ENCODE measurements at regions not wholly inside any gene's neighbourhood (a gene's known extent, or its start where the extent isn't known, plus 50 kb on each side); places are given as distances from the start of the nearest gene placed in this dataset.
"Not testable (repeated sequence)": the region's sequence is repeated elsewhere in the genome, so short reads cannot be mapped to it uniquely, and the experiment has no call there.

- no peak for DNase-seq (ENCODE audit: missing footprints)
- ATAC-seq, result no peak
- intact Hi-C loops (cut with DNase I), result no loop called here
Observed at GRCh38 chrX:16312761-16313623, 145.7 kb downstream of the MAGEB17 start.

- DNase-seq (ENCODE audit: missing footprints) (no peak), ATAC-seq (no peak)
- intact Hi-C loops (cut with DNase I), result no loop called here
Observed at GRCh38 chrX:16316331-16316730, 149.1 kb downstream of the MAGEB17 start.

GRCh38 chrX:16319929-16320328 is 152.6 kb downstream of the MAGEB17 start:
- DNase-seq (ENCODE audit: missing footprints), result no peak
- intact Hi-C loops (cut with DNase I), result no loop called here
- ATAC-seq, result no peak

- DNase-seq (ENCODE audit: missing footprints), result no peak
- ATAC-seq, result no peak
- intact Hi-C loops (cut with DNase I), result no loop called here
Observed at GRCh38 chrX:16320765-16321355, 153.6 kb downstream of the MAGEB17 start.

GRCh38 chrX:16333453-16333852 is 166.2 kb downstream of the MAGEB17 start:
- intact Hi-C loops (cut with DNase I), result no loop called here
- ATAC-seq, result no peak
- DNase-seq (ENCODE audit: missing footprints), result no peak

- DNase-seq (ENCODE audit: missing footprints) (no peak), ATAC-seq (no peak)
- intact Hi-C loops (cut with DNase I), result no loop called here
Observed at GRCh38 chrX:16335181-16335580, 167.9 kb downstream of the MAGEB17 start.

GRCh38 chrX:16347968-16348670 is 180.8 kb downstream of the MAGEB17 start:
- no peak for ATAC-seq
- DNase-seq (ENCODE audit: missing footprints), result no peak
- intact Hi-C loops (cut with DNase I), result no loop called here

- no peak for DNase-seq (ENCODE audit: missing footprints)
- ATAC-seq, result no peak
- intact Hi-C loops (cut with DNase I), result no loop called here
Observed at GRCh38 chrX:16357902-16358301, 190.6 kb downstream of the MAGEB17 start.

- intact Hi-C loops (cut with DNase I); ATAC-seq; DNase-seq (ENCODE audit: missing footprints): not testable (repeated sequence)
Observed at GRCh38 chrX:16360056-16360455, 192.8 kb downstream of the MAGEB17 start.

- intact Hi-C loops (cut with DNase I), result no loop called here
- DNase-seq (ENCODE audit: missing footprints) (no peak), ATAC-seq (no peak)
Observed at GRCh38 chrX:16368696-16369095, 201.4 kb downstream of the MAGEB17 start.

- intact Hi-C loops (cut with DNase I), result no loop called here
- ATAC-seq, result no peak
- DNase-seq (ENCODE audit: missing footprints), result no peak
Observed at GRCh38 chrX:16376056-16376455, 208.8 kb downstream of the MAGEB17 start.

- ATAC-seq (no peak), DNase-seq (ENCODE audit: missing footprints) (no peak)
- intact Hi-C loops (cut with DNase I), result no loop called here
Observed at GRCh38 chrX:16386126-16386525, 218.8 kb downstream of the MAGEB17 start.

GRCh38 chrX:16392597-16392996 is 225.3 kb downstream of the MAGEB17 start:
- ATAC-seq (no peak), DNase-seq (ENCODE audit: missing footprints) (no peak)
- intact Hi-C loops (cut with DNase I), result no loop called here

- ATAC-seq (no peak), DNase-seq (ENCODE audit: missing footprints) (no peak)
- intact Hi-C loops (cut with DNase I), result no loop called here
Observed at GRCh38 chrX:16394290-16394689, 227.0 kb downstream of the MAGEB17 start.

GRCh38 chrX:16403808-16404207 is 236.5 kb downstream of the MAGEB17 start:
- ATAC-seq (no peak), DNase-seq (ENCODE audit: missing footprints) (no peak)
- intact Hi-C loops (cut with DNase I), result no loop called here

GRCh38 chrX:16416588-16416987 is 233.4 kb upstream of the S100G start:
- DNase-seq (ENCODE audit: missing footprints) (no peak), ATAC-seq (no peak)
- intact Hi-C loops (cut with DNase I), result no loop called here

GRCh38 chrX:16418650-16419049 is 231.3 kb upstream of the S100G start:
- DNase-seq (ENCODE audit: missing footprints), result no peak
- ATAC-seq, result no peak
- intact Hi-C loops (cut with DNase I), result no loop called here

- ATAC-seq, result no peak
- intact Hi-C loops (cut with DNase I), result no loop called here
- DNase-seq (ENCODE audit: missing footprints), result no peak
Observed at GRCh38 chrX:16427668-16428067, 222.3 kb upstream of the S100G start.

- no peak for DNase-seq (ENCODE audit: missing footprints)
- ATAC-seq, result no peak
- intact Hi-C loops (cut with DNase I), result no loop called here
Observed at GRCh38 chrX:16429406-16429805, 220.6 kb upstream of the S100G start.

- DNase-seq (ENCODE audit: missing footprints) (no peak), ATAC-seq (no peak)
- intact Hi-C loops (cut with DNase I), result no loop called here
Observed at GRCh38 chrX:16431266-16431665, 218.7 kb upstream of the S100G start.
